Lung (tissue), 11 donors: ENCODE measurements at regions not wholly inside any gene's neighbourhood (a gene's known extent, or its start where the extent isn't known, plus 50 kb on each side); places are given as distances from the start of the nearest gene placed in this dataset.

Source experiments
- ATAC-seq: fragments of 200-7000 bp; cut with Tn5 transposase; one replicate; pipeline ENCODE4 v1.9.1; 2020; ENCODE audit warnings: moderate number of reproducible peaks; ENCODE audit not compliant: insufficient read depth, low FRiP score
- DNase-seq, 3 donors: peaks; one replicate each; pipeline ENCODE4 v3.0.0-alpha.2; 2013 to 2017
- H3K27ac ChIP-seq, 2 donors: one replicate each; pipeline ENCODE4 v1.5.1; 2013; ENCODE audit warnings: mild to moderate bottlenecking in 2 of 2, moderate library complexity in 2 of 2, control low read depth in 1 of 2, inconsistent platforms in 1 of 2, low read depth in 1 of 2, low read length in 1 of 2
- H3K27me3 ChIP-seq, 3 donors: one replicate each; pipeline ENCODE4 v1.5.1; 2013; ENCODE audit warnings: low read length in 2 of 3; ENCODE audit not compliant: control insufficient read depth in 3 of 3, insufficient read depth in 3 of 3
- H3K36me3 ChIP-seq, 4 donors: one replicate each; pipeline ENCODE4 v1.5.1; 2013; ENCODE audit warnings: low read length in 4 of 4, mild to moderate bottlenecking in 1 of 4, moderate library complexity in 1 of 4; ENCODE audit not compliant: control insufficient read depth in 4 of 4, insufficient read depth in 4 of 4
- H3K4me1 ChIP-seq, 5 donors: one replicate each; pipeline ENCODE4 v1.5.1; 2013; ENCODE audit warnings: low read length in 5 of 5, mild to moderate bottlenecking in 2 of 5, moderate library complexity in 1 of 5; ENCODE audit not compliant: control insufficient read depth in 5 of 5, insufficient read depth in 5 of 5
- H3K4me3 ChIP-seq: one replicate; pipeline ENCODE4 v1.5.1; 2013; ENCODE audit warnings: mild to moderate bottlenecking, control low read depth, moderate library complexity
- H3K9ac ChIP-seq, 2 donors: one replicate each; pipeline ENCODE4 v1.5.1; 2013; ENCODE audit warnings: low read length in 2 of 2, control low read depth in 1 of 2; ENCODE audit not compliant: insufficient read depth in 1 of 2
- H3K9me3 ChIP-seq, 4 donors: one replicate each; pipeline ENCODE4 v1.5.1; 2013; ENCODE audit warnings: low read length in 3 of 4, mild to moderate bottlenecking in 1 of 4, moderate library complexity in 1 of 4; ENCODE audit not compliant: control insufficient read depth in 4 of 4, insufficient read depth in 3 of 4
- WGBS, 2 donors: extraction: QIAGEN DNeasy Blood & Tissue Kit; methylation state at CpG; one replicate each; pipeline ENCODE4 v1.1.7; 2013; 5-methylcytosine and 5-hydroxymethylcytosine counted together
- TF ChIP-seq, protein P1 (sequence below): IDR thresholded peaks from 2 replicates; pipeline ENCODE4 v1.5.1; 2012; ENCODE audit warnings: mild to moderate bottlenecking; ENCODE audit errors: control extremely low read depth, extremely low read depth
- donor health status: control.
- donor health status: control.
- donor health status: Bipolar disorder and iron deficiency.
- donor health status: healthy.
- donor health status: DM: yes; HTN: yes; CAD: no.

- no peak for ATAC-seq
- peaks cover 0 to 8% (median 1%) of the 10 kb centered on the region in 4 donors for H3K9me3 ChIP-seq
- H3K9ac ChIP-seq: no peak overlapping the region
- TF ChIP-seq, protein P1, sequence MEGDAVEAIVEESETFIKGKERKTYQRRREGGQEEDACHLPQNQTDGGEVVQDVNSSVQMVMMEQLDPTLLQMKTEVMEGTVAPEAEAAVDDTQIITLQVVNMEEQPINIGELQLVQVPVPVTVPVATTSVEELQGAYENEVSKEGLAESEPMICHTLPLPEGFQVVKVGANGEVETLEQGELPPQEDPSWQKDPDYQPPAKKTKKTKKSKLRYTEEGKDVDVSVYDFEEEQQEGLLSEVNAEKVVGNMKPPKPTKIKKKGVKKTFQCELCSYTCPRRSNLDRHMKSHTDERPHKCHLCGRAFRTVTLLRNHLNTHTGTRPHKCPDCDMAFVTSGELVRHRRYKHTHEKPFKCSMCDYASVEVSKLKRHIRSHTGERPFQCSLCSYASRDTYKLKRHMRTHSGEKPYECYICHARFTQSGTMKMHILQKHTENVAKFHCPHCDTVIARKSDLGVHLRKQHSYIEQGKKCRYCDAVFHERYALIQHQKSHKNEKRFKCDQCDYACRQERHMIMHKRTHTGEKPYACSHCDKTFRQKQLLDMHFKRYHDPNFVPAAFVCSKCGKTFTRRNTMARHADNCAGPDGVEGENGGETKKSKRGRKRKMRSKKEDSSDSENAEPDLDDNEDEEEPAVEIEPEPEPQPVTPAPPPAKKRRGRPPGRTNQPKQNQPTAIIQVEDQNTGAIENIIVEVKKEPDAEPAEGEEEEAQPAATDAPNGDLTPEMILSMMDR: no peak
- H3K4me3 ChIP-seq: no peak overlapping the region
- H3K36me3 ChIP-seq: no peaks in the 10 kb centered on the region
- H3K4me1 ChIP-seq: peaks cover 0 to 7% (median 0%) of the 10 kb centered on the region in 5 donors
- 70 to 79% methylated on average over 5 of the region's 5 CpGs for WGBS, 2 donors
- no peak for DNase-seq
- no peaks in the 10 kb centered on the region for H3K27me3 ChIP-seq
- no peak overlapping the region for H3K27ac ChIP-seq
Observed at GRCh38 chr9:126207256-126207655, 119.4 kb upstream of the MVB12B start.

GRCh38 chr9:126208216-126208758 is 118.3 kb upstream of the MVB12B start:
- WGBS, 2 donors: 80 to 84% methylated on average over 3 of the region's 3 CpGs
- ATAC-seq (no peak), DNase-seq (no peak)
- H3K27ac ChIP-seq: no peak overlapping the region
- peaks cover 0 to 11% (median 2%) of the 10 kb centered on the region in 4 donors for H3K9me3 ChIP-seq
- TF ChIP-seq, protein P1: no peak
- H3K4me3 ChIP-seq: no peak overlapping the region
- H3K9ac ChIP-seq: no peak overlapping the region
- H3K4me1 ChIP-seq: peaks cover 0 to 7% (median 0%) of the 10 kb centered on the region in 5 donors
- H3K36me3 ChIP-seq: no peaks in the 10 kb centered on the region
- H3K27me3 ChIP-seq: no peaks in the 10 kb centered on the region

DNA sequence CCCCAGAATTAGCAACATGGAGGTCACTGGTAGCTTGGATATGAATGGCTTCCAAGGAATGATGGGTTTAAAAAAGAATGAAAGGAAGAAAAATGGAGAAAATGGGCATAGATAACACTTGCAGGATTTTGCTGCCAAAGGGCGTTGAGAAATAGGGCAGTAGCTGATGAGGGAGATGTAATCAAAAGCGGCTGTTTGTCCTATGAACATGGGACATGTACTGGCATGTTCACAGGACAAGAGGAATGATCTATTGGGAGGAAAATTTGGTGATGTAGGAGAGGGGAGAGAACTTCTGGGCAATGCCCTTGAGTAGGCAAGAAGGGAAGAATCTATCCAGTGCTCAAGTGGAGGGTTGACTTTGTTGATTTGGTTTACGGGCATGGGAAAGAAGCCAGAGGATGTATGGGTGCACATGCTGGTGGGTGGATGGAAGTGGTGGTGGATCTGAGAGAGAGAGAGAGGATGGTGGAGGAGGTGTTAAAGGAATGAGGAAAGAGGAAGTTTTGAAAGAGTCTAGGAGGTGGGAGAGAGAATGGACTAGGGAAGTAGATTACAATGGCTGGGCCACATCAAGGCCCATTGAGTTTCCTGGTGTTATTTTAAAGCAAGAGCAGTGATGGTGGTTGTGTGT is 115.1 kb upstream of the MVB12B start:
- Histone ChIP-seq H3K27me3 (no peaks in the 10 kb centered on the region), H3K4me3 (no peak overlapping the region), H3K36me3 (no peaks in the 10 kb centered on the region), H3K9me3 (peaks cover 0 to 15% (median 7%) of the 10 kb centered on the region in 4 donors), H3K4me1 (peaks cover 0 to 3% (median 0%) of the 10 kb centered on the region in 5 donors), H3K27ac (no peak overlapping the region), H3K9ac (no peak overlapping the region)
- no peak for DNase-seq
- ATAC-seq: no peak
- WGBS, 2 donors: 80 to 92% methylated on average over 3 of the region's 3 CpGs
- TF ChIP-seq, protein P1: no peak
